H1 (cell line): ENCODE measurements at regions not wholly inside any gene's neighbourhood (a gene's known extent, or its start where the extent isn't known, plus 50 kb on each side); places are given as distances from the start of the nearest gene placed in this dataset.

Source experiments
- CHD2 ChIP-seq: IDR thresholded peaks from 2 replicates; pipeline ENCODE4 v1.6.1; 2012; ENCODE audit warnings: low read length, improper control_type of control experiment
- CTCF ChIP-seq, 3 experiments: IDR thresholded peaks; 1 replicate in 2 of 3; 2 replicates in 1 of 3; pipeline versions ENCODE4 v1.5.1 to v1.6.1; 2011; ENCODE audit warnings: low read length in 3 of 3, mild to moderate bottlenecking in 3 of 3, inconsistent platforms in 2 of 3, low read depth in 1 of 3, moderate library complexity in 1 of 3; ENCODE audit not compliant: insufficient read depth in 1 of 3; ENCODE audit errors: control extremely low read depth in 1 of 3
- EP300 ChIP-seq, 2 experiments: IDR thresholded peaks; 1 replicate in 1 of 2; 2 replicates in 1 of 2; pipeline ENCODE4 v1.6.1; 2011 to 2012; ENCODE audit warnings: low read depth in 2 of 2, low read length in 2 of 2, mild to moderate bottlenecking in 2 of 2, borderline replicate concordance in 1 of 2, inconsistent platforms in 1 of 2, moderate library complexity in 1 of 2
- POLR2A ChIP-seq, 2 experiments: IDR thresholded peaks; 1 replicate in 1 of 2; 2 replicates in 1 of 2; pipeline ENCODE4 v1.6.1; 2011; ENCODE audit warnings: low read depth in 2 of 2, low read length in 2 of 2, mild to moderate bottlenecking in 2 of 2; ENCODE audit errors: control extremely low read depth in 1 of 2
- RAD21 ChIP-seq, 2 experiments: IDR thresholded peaks in 1 of 2; conservative IDR thresholded peaks in 1 of 2; 2 replicates each; pipeline ENCODE4 v1.6.1; 2011; ENCODE audit warnings: low read depth in 2 of 2, low read length in 2 of 2, improper control_type of control experiment in 1 of 2, inconsistent platforms in 1 of 2, mild to moderate bottlenecking in 1 of 2, moderate library complexity in 1 of 2
- RFX5 ChIP-seq: IDR thresholded peaks from 2 replicates; pipeline ENCODE4 v1.6.1; 2011; ENCODE audit warnings: low read depth, low read length, improper control_type of control experiment, borderline replicate concordance
- TAF1 ChIP-seq: IDR thresholded peaks from 2 replicates; pipeline ENCODE4 v1.6.1; 2011; ENCODE audit warnings: mild to moderate bottlenecking, low read depth, low read length
- ZNF274 ChIP-seq: IDR thresholded peaks from 2 replicates; pipeline ENCODE4 v1.7.0; 2012; ENCODE audit warnings: low read length, borderline replicate concordance; ENCODE audit errors: extremely low read depth
- TF ChIP-seq, protein P1 (sequence below): IDR thresholded peaks from 2 replicates; pipeline ENCODE4 v1.6.1; 2012; ENCODE audit warnings: inconsistent platforms
- TF ChIP-seq, protein P2 (sequence below): IDR thresholded peaks from 2 replicates; pipeline ENCODE4 v1.6.1; 2012; ENCODE audit warnings: low read length, inconsistent platforms

GRCh38 chr2:147482916-147483669 is 361.7 kb upstream of the ACVR2A start:
- TF ChIP-seq CTCF (IDR thresholded peaks at IDR 0.05; ENCODE audit: control extremely low read depth in 1 of 3, insufficient read depth in 1 of 3, low read depth in 1 of 3, low read length in 3 of 3) (peak in 1 of 3 experiments; percentile 11; a peak in 1 of 4 replicates), POLR2A (IDR thresholded peaks at IDR 0.05; ENCODE audit: control extremely low read depth in 1 of 2, low read depth in 2 of 2, low read length in 2 of 2) (no peak), TAF1 (no peak), RAD21 (IDR thresholded peaks at IDR 0.05 in 1 of 2, conservative IDR thresholded peaks at IDR 0.05 in 1 of 2; ENCODE audit: low read depth in 2 of 2, low read length in 2 of 2) (peak in 1 of 2 experiments; percentile 29; a peak in 2 of 4 replicates), EP300 (IDR thresholded peaks at IDR 0.05; ENCODE audit: borderline replicate concordance in 1 of 2, low read depth in 2 of 2, low read length in 2 of 2) (no peak), RFX5 (no peak), CHD2 (no peak), ZNF274 (no peak)
- TF ChIP-seq, protein P1, sequence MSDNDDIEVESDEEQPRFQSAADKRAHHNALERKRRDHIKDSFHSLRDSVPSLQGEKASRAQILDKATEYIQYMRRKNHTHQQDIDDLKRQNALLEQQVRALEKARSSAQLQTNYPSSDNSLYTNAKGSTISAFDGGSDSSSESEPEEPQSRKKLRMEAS, result no peak
- TF ChIP-seq, protein P2, sequence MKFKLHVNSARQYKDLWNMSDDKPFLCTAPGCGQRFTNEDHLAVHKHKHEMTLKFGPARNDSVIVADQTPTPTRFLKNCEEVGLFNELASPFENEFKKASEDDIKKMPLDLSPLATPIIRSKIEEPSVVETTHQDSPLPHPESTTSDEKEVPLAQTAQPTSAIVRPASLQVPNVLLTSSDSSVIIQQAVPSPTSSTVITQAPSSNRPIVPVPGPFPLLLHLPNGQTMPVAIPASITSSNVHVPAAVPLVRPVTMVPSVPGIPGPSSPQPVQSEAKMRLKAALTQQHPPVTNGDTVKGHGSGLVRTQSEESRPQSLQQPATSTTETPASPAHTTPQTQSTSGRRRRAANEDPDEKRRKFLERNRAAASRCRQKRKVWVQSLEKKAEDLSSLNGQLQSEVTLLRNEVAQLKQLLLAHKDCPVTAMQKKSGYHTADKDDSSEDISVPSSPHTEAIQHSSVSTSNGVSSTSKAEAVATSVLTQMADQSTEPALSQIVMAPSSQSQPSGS, result no peak
